ACC112 (cell line): ENCODE measurements at regions not wholly inside any gene's neighbourhood (a gene's known extent, or its start where the extent isn't known, plus 50 kb on each side); places are given as distances from the start of the nearest gene placed in this dataset.
"Not testable (repeated sequence)": the region's sequence is repeated elsewhere in the genome, so short reads cannot be mapped to it uniquely, and the experiment has no call there.

ENCODE experiments used
- H2AFZ ChIP-seq: fragments of 200-600 bp; sonication (generic); one replicate; pipeline ENCODE4 v1.6.0; 2017; ENCODE audit warnings: antibody characterized with exemption, low read length; ENCODE audit not compliant: unreplicated experiment
- H3K27ac ChIP-seq: fragments of 200-600 bp; sonication (generic); 2 replicates; pipeline ENCODE4 v1.5.1; 2014; ENCODE audit warnings: low read depth, mild to moderate bottlenecking, antibody characterized with exemption, low read length, moderate library complexity
- H3K27me3 ChIP-seq: fragments of 200-600 bp; sonication (generic); 2 replicates; pipeline ENCODE4 v1.6.1; 2014; ENCODE audit warnings: mild to moderate bottlenecking, antibody characterized with exemption, low read length, moderate library complexity, mixed read lengths; ENCODE audit not compliant: insufficient read depth
- H3K36me3 ChIP-seq: fragments of 200-600 bp; sonication (generic); 2 replicates; pipeline ENCODE4 v1.6.1; 2016; ENCODE audit warnings: mild to moderate bottlenecking, antibody characterized with exemption, low read length, moderate library complexity, mixed read lengths; ENCODE audit not compliant: insufficient read depth
- H3K4me1 ChIP-seq: fragments of 200-600 bp; sonication (generic); one replicate; pipeline ENCODE4 v1.6.1; 2016; ENCODE audit warnings: low read length, mixed read lengths; ENCODE audit not compliant: insufficient read depth, unreplicated experiment, control insufficient read depth
- H3K4me3 ChIP-seq: fragments of 200-600 bp; sonication (generic); 2 replicates; pipeline ENCODE4 v1.5.1; 2014; ENCODE audit warnings: mild to moderate bottlenecking, low read depth, low read length
- H3K79me2 ChIP-seq: fragments of 200-600 bp; sonication (generic); one replicate; pipeline ENCODE4 v1.6.0; 2016; ENCODE audit warnings: low read length; ENCODE audit not compliant: control insufficient read depth, unreplicated experiment, insufficient read depth

DNA sequence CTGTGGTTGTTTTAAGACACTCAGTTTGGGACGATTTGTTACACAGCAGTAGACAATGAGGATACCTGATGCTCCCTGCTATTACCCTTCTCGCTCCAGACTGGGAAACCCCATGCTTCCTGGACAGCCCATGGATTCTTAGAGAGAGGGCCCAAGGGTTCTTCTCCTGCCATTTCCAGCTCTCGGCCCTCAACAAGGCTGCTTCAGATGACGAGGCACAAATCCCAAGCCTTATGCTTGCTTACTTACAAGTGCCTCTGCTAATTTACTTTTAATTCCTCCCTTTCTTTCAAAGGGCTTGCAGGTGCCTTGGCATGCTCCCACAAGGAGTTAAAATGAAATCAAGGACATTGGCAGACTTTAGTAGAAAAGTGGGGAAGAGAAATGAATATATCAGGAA is 79.4 kb downstream of the GADD45G start:
- no peaks in the 10 kb centered on the region for H3K27me3 ChIP-seq
- no peak overlapping the region for H2AFZ ChIP-seq
- H3K4me3 ChIP-seq, result no peak overlapping the region
- no peaks in the 10 kb centered on the region for H3K36me3 ChIP-seq
- H3K79me2 ChIP-seq, result no peaks in the 10 kb centered on the region
- H3K4me1 ChIP-seq, result no peaks in the 10 kb centered on the region
- no peak overlapping the region for H3K27ac ChIP-seq

DNA sequence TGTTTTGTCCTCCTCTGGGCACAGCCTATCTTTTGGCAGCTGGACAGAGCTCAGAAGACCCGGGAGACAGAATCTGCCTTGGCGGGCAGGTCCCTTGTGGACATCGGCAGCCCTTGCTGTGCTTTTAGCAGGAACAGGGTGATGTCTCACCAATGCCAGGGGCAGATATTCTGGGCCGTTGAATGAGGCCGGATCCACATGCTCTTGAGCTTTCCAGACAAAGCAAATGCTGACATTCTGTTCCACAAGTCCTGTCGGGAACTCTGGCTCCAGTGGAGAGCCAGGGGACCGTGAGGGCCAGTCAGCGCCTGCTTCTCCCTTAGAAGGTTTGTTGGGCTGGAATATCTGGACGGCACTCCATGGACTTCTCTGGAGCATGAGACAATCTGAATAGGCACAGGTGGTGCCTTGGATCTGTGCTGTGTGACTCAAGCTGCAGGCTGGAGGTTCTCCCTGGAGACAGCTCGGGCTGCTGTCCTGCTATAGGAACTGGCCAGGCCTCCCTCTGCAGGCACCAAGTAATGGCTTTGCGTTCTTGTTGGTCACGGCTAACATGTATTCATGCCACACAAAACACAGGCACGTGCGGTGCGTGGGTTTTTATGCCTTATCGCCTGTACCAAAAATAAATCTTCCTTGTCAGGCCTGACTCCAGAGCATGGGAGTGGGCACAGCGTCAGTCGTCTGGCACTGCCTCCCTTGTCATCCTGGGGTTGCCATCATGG is 80.3 kb downstream of the GADD45G start:
- no peaks in the 10 kb centered on the region for H3K36me3 ChIP-seq
- H3K4me3 ChIP-seq, result no peak overlapping the region

DNA sequence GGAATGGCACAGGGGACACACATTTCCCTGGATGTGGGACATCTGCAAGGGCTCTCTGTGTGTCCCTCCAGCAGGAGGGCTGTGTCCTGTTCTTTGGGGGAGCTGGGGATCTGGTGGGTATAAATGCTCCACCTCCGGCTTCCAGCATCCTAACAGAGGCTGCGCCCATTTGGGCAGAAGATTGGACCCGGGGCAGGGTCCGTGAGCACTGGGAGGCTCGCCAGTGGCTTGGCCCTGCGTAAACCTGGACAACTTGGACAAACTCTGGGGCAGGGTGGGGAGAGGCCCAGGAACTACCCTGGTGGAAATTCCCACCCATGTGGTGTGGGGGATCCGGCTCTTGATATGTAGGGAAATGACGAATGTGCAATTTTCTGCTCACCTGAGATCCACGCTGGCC is 80.9 kb downstream of the GADD45G start:
- Histone ChIP-seq H3K27me3 (no peaks in the 10 kb centered on the region), H2AFZ (no peak overlapping the region), H3K4me1 (no peaks in the 10 kb centered on the region), H3K27ac (no peak overlapping the region), H3K36me3 (no peaks in the 10 kb centered on the region), H3K79me2 (no peaks in the 10 kb centered on the region), H3K4me3 (no peak overlapping the region)

More for the DNA sequence above, 80.3 kb downstream of the GADD45G start:
- no peaks in the 10 kb centered on the region for H3K4me1 ChIP-seq
- H3K79me2 ChIP-seq, result no peaks in the 10 kb centered on the region
- no peaks in the 10 kb centered on the region for H3K27me3 ChIP-seq
- H3K27ac ChIP-seq, result no peak overlapping the region
- H2AFZ ChIP-seq, result no peak overlapping the region

DNA sequence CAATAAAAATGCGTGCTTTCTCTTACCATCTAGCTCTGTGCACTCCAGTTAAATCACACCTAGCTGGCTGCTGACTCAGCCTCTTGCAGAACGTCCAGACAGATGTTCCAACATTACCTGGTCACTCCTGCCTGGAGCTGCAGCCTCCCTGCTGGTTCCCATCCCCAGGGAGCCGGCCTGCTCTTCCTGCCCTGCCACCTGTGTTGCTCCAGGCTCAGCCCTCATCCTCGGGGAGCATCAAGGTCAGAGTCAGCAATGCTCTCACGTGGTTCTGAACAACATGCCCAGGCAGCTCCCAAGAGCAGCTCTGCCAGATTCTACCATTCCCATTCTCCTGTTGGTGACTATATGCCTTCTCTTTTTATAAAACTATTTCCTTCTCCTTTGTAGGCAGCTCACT is 81.3 kb downstream of the GADD45G start:
- no peak overlapping the region for H3K4me3 ChIP-seq
- H2AFZ ChIP-seq, result no peak overlapping the region
- no peaks in the 10 kb centered on the region for H3K36me3 ChIP-seq
- no peaks in the 10 kb centered on the region for H3K79me2 ChIP-seq
- no peaks in the 10 kb centered on the region for H3K27me3 ChIP-seq
- H3K27ac ChIP-seq, result no peak overlapping the region
- no peaks in the 10 kb centered on the region for H3K4me1 ChIP-seq

DNA sequence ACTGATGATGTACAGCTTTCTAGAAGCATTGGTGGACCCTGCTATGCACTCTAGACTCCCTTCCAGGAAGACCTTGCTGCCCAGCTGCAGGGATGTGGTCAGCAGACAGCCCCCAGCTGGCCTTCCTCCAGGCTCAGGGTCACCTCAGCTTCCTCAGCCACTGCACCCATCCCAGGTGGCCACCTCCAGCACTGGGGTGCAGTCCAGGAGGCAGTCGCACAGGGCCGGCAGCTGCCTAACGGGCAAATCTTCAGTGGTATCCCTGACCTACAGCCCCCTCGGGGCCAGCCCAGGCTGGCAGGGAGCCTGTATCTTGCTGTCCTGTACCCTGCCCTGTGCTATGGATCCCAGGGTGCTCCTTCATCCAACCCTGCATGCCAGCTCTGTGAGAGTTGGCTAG is 81.8 kb downstream of the GADD45G start:
- H3K27ac ChIP-seq, result no peak overlapping the region
- no peak overlapping the region for H2AFZ ChIP-seq
- H3K36me3 ChIP-seq, result no peaks in the 10 kb centered on the region
- no peaks in the 10 kb centered on the region for H3K27me3 ChIP-seq
- H3K79me2 ChIP-seq, result no peaks in the 10 kb centered on the region
- no peak overlapping the region for H3K4me3 ChIP-seq
- no peaks in the 10 kb centered on the region for H3K4me1 ChIP-seq

DNA sequence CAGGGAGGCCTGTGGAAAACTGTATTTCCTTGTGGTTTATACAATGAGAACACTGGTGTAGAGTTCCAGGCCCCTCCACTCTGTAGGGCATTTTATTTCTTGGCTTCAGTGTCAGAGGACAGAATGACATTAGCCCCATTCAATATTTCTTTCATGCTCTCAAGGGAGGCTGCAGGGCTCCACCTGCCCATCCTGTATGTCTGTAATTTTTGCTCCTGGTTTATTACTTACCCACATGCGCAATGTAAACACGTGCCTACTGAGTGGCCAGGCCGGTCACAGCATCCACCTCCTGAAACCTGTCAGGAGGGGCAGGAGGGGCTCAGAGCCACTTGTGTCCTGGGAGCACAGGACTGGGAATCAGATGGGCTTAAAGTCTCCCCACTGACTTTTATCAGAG is 82.4 kb downstream of the GADD45G start:
- Histone ChIP-seq H3K36me3 (no peaks in the 10 kb centered on the region), H3K27me3 (no peaks in the 10 kb centered on the region), H3K27ac (no peak overlapping the region), H3K79me2 (no peaks in the 10 kb centered on the region), H2AFZ (no peak overlapping the region), H3K4me3 (no peak overlapping the region), H3K4me1 (no peaks in the 10 kb centered on the region)

DNA sequence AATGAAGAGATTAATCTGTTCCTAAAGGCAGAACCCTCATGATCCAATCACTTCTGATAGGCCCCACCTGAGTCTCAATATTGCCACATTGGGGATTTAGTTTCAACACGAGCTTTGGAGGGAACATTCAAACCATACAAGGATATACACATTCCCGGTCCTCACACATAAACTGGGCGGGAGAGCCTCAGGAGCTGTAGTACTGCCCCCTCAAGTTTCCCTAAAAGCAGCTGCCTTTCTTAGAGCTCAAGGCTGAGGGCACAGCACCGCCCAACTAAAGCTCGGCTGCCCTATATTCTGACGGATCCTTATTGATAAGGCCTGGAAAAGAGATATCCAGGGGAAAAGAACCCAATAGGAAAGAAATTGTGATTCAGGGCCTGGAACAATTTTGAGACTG is 83.0 kb downstream of the GADD45G start:
- Histone ChIP-seq H3K36me3 (no peaks in the 10 kb centered on the region), H3K79me2 (no peaks in the 10 kb centered on the region), H3K4me1 (no peaks in the 10 kb centered on the region), H3K27ac (no peak overlapping the region), H2AFZ (no peak overlapping the region), H3K27me3 (no peaks in the 10 kb centered on the region), H3K4me3 (no peak overlapping the region)

DNA sequence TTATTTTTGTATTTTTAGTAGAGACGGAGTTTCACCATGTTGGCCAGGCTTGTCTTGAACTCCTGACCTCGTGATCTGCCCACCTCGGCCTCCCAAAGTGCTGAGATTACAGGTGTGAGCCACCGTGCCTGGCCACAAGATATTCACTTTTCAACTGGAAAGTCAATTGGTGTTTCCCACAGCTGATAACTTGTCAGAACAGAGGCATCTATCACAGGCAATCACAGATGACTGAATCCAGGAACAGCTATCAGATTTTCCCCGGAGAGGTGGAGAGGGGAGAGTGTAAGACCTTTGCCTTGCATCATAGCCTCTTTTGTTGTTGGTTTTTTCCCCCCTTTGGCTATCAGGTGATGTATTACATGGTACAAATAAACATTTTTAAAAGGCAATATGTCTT is 84.5 kb downstream of the GADD45G start:
- H3K4me3 ChIP-seq, H3K27ac ChIP-seq, H3K4me1 ChIP-seq, H3K36me3 ChIP-seq, H3K79me2 ChIP-seq, H3K27me3 ChIP-seq, H2AFZ ChIP-seq: not testable (repeated sequence)

DNA sequence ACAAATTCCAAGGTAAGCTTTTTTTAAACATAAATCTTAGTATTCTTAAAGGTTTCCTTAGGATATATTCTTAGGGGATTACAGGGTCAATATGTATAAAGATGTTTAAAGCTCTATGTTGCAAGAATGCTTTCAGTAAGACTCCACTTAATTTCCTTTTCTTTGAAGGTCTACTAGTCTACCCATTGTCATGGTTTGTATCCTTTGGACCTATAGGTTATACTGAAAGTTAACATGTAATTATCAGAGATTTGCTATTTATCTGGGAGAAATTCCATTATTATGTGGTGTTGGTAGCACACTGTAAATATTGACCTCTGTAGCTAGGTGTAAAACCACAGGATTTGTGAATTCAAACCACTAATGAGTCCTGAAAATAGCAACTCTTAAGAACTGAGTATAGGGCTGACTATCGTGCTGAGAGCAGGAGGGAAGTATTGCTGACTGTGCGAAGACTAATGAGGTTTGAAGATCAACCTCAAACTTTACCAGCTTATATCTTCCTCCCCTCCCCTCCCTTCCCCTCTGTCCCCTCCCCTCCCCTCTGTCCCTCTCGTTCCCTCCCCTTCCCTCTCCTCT is 85.6 kb downstream of the GADD45G start:
- Histone ChIP-seq H3K27ac (no peak overlapping the region), H3K4me3 (no peak overlapping the region), H3K27me3 (no peaks in the 10 kb centered on the region), H2AFZ (no peak overlapping the region), H3K4me1 (no peaks in the 10 kb centered on the region), H3K36me3 (no peaks in the 10 kb centered on the region), H3K79me2 (no peaks in the 10 kb centered on the region)

DNA sequence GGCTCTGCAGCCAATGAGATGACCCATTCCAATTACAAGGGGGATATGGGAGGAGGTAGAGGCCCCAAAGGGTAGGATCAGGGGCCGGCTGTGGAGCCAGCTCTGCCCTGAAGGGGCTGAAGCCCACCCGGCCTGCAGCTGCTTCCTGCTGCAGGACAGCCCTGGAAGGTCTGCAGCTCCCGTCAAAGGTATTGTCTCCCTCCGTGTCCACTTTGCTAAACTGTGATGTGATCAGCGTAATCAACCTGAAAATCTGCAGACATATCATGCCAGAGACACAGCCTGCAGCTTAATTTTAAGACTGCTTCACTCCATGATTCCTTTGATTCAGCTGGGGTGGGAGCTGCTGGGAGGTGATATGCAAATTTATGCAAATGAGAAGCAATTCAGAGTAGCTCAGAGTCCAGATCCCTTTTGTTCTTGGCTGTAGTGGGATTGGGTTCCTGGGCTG is 90.7 kb downstream of the GADD45G start:
- Histone ChIP-seq H3K4me3 (no peak overlapping the region), H2AFZ (no peak overlapping the region)

DNA sequence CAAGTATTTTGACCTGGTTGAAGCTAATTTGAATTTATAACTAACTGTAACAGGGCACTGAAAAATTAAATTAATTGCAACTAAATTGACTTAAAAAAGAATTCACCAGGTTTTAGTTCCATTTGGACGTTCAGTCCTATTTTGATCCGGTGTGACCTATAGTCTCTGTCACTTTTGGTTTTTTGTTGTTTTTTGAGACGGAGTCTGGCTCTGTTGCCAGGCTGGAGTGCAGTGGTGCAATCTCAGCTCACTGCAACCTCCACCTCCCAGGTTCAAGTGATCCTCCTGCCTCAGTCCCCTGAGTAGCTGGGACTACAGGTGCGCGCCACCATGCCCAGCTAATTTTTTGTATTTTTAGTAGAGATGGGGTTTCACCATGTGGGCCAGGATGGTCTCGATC is 91.2 kb downstream of the GADD45G start:
- H3K79me2 ChIP-seq, H2AFZ ChIP-seq, H3K4me3 ChIP-seq, H3K4me1 ChIP-seq, H3K27me3 ChIP-seq, H3K36me3 ChIP-seq, H3K27ac ChIP-seq: not testable (repeated sequence)

More for the DNA sequence above, 90.7 kb downstream of the GADD45G start:
- Histone ChIP-seq H3K36me3 (no peaks in the 10 kb centered on the region), H3K4me1 (no peaks in the 10 kb centered on the region), H3K27me3 (no peaks in the 10 kb centered on the region), H3K27ac (no peak overlapping the region), H3K79me2 (no peaks in the 10 kb centered on the region)
